ENCODE measurements at regions not wholly inside any gene's neighbourhood (a gene's known extent, or its start where the extent isn't known, plus 50 kb on each side); places are given as distances from the start of the nearest gene placed in this dataset.
"Not testable (repeated sequence)": the region's sequence is repeated elsewhere in the genome, so short reads cannot be mapped to it uniquely, and the experiment has no call there.

DNA sequence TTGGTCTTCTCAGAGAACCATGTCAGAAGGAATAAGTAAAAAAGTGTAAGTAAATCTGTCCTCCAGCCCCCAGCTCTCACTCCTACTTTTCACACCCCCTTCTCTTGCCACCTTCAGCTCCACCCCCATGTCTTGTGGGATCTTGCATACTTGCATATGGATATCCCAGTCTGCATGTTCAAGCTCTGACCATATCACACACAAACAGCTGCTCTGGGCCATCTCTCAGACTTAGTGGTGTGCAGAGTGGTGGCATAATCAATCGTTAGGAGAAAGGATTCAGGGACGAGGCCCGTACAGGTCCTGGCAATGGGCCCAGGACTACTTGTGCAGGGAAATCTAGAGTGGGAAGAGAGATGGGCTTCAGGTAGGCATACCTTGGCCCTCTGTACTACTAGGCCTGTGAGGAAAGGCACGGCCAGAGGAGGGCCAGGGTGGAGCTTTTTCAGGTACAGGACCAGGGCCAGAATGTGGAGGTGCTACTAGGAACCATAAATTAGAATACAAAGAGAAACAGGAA, 112.0 kb upstream of the SGK1 start:
- H3K27ac ChIP-seq (ENCODE audit: low read length): no peak overlapping the region
- H3K27me3 ChIP-seq (replicated peaks; ENCODE audit: insufficient read depth, low read length): no peaks in the 10 kb centered on the region
- H3K4me3 ChIP-seq (ENCODE audit: low read length): no peak overlapping the region
- 0 out of 2 replicates have a peak overlapping the region, but pooled peaks have one; percentile 26 for H2AFZ ChIP-seq (ENCODE audit: low read length)
- H3K79me2 ChIP-seq (ENCODE audit: low read length): no peaks in the 10 kb centered on the region
- H4K20me1 ChIP-seq (ENCODE audit: insufficient read depth, low read length): no peaks in the 10 kb centered on the region
- H3K36me3 ChIP-seq (replicated peaks; ENCODE audit: insufficient read depth, low read length): no peaks in the 10 kb centered on the region
- no peaks in the 10 kb centered on the region for H3K9me3 ChIP-seq (replicated peaks; ENCODE audit: insufficient read depth, low read length)
- no peak for DNase-seq
- no peaks in the 10 kb centered on the region for H3K4me1 ChIP-seq (ENCODE audit: low read length)
- H3K4me2 ChIP-seq (ENCODE audit: low read depth, low read length): no peak overlapping the region
- no peak overlapping the region for H3K9ac ChIP-seq (ENCODE audit: low read length)
- no peaks in the 10 kb centered on the region for H3K9me2 ChIP-seq (replicated peaks; ENCODE audit: insufficient read depth, low read length)
- H3F3A ChIP-seq (ENCODE audit: insufficient read depth, low read length): no peaks in the 10 kb centered on the region
- no peak for TF ChIP-seq EZH2phosphoT487 (IDR thresholded peaks at IDR 0.05; ENCODE audit: low read length)
- no peak for TF ChIP-seq EZH2 (optimal IDR thresholded peaks at IDR 0.05; ENCODE audit: low read depth, low read length)
- no peak for TF ChIP-seq CTCF (IDR thresholded peaks at IDR 0.05; ENCODE audit: low read length)

DNA sequence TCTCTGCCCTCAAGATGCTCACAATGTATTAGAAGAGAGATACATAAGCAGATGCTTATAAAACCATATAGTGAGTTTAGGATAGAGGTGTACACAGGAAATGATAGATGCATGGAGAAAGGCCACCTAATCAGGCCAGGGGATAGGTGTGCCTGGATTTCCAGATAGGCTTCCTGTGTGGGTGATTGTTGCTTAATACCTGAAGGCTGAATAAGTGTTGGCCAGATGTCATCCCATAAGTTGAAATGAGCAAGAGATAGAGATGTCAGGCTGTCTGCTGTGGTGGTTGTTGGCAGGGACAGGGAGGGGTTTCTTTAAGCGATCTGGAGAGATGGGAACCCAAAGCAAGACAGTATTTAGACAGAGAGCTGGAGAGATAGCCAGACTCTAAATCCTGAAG, 109.8 kb upstream of the SGK1 start:
- Histone ChIP-seq H3K27me3 (replicated peaks; ENCODE audit: insufficient read depth, low read length) (no peaks in the 10 kb centered on the region), H3F3A (ENCODE audit: insufficient read depth, low read length) (no peaks in the 10 kb centered on the region), H3K4me3 (ENCODE audit: low read length) (no peak overlapping the region), H3K36me3 (replicated peaks; ENCODE audit: insufficient read depth, low read length) (no peaks in the 10 kb centered on the region), H3K9ac (ENCODE audit: low read length) (no peak overlapping the region), H3K4me2 (ENCODE audit: low read depth, low read length) (no peak overlapping the region), H3K4me1 (ENCODE audit: low read length) (no peaks in the 10 kb centered on the region), H2AFZ (ENCODE audit: low read length) (no peak overlapping the region), H3K27ac (ENCODE audit: low read length) (no peak overlapping the region), H3K9me2 (replicated peaks; ENCODE audit: insufficient read depth, low read length) (no peaks in the 10 kb centered on the region), H3K79me2 (ENCODE audit: low read length) (no peaks in the 10 kb centered on the region), H3K9me3 (replicated peaks; ENCODE audit: insufficient read depth, low read length) (no peaks in the 10 kb centered on the region), H4K20me1 (ENCODE audit: insufficient read depth, low read length) (no peaks in the 10 kb centered on the region)
- no peak for TF ChIP-seq EZH2 (optimal IDR thresholded peaks at IDR 0.05; ENCODE audit: low read depth, low read length)
- TF ChIP-seq CTCF (IDR thresholded peaks at IDR 0.05; ENCODE audit: low read length): no peak
- no peak for TF ChIP-seq EZH2phosphoT487 (IDR thresholded peaks at IDR 0.05; ENCODE audit: low read length)
- DNase-seq: no peak

DNA sequence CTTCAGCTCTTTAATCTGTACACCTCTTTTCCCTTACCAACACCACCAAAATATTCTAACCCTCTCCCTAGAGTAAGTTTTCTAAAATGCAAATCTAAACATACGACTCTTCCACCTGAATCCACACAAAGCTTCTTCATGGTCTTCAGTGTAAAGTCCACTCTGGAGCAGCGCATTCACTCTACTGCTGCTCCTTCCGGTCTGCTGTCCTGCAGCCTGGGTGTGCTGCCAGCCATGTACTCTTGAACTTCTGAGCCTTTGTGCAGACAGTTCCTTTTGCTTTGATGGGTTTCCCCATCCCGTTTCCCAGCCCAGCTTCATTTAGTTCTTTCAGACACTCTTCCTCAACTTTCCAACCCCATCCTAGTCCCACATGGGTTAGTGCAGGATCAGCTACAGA, 108.7 kb upstream of the SGK1 start:
- H3K79me2 ChIP-seq (ENCODE audit: low read length): no peaks in the 10 kb centered on the region
- no peaks in the 10 kb centered on the region for H3F3A ChIP-seq (ENCODE audit: insufficient read depth, low read length)
- no peak for TF ChIP-seq EZH2 (optimal IDR thresholded peaks at IDR 0.05; ENCODE audit: low read depth, low read length)
- TF ChIP-seq EZH2phosphoT487 (IDR thresholded peaks at IDR 0.05; ENCODE audit: low read length): no peak
- TF ChIP-seq CTCF (IDR thresholded peaks at IDR 0.05; ENCODE audit: low read length): no peak
- no peaks in the 10 kb centered on the region for H3K9me2 ChIP-seq (replicated peaks; ENCODE audit: insufficient read depth, low read length)
- no peak overlapping the region for H3K4me3 ChIP-seq (ENCODE audit: low read length)
- H3K27ac ChIP-seq (ENCODE audit: low read length): no peak overlapping the region
- DNase-seq: no peak
- no peaks in the 10 kb centered on the region for H3K9me3 ChIP-seq (replicated peaks; ENCODE audit: insufficient read depth, low read length)
- no peak overlapping the region for H3K4me2 ChIP-seq (ENCODE audit: low read depth, low read length)
- no peaks in the 10 kb centered on the region for H4K20me1 ChIP-seq (ENCODE audit: insufficient read depth, low read length)
- H3K27me3 ChIP-seq (replicated peaks; ENCODE audit: insufficient read depth, low read length): no peaks in the 10 kb centered on the region
- H3K4me1 ChIP-seq (ENCODE audit: low read length): no peaks in the 10 kb centered on the region
- no peak overlapping the region for H2AFZ ChIP-seq (ENCODE audit: low read length)
- H3K9ac ChIP-seq (ENCODE audit: low read length): no peak overlapping the region
- no peaks in the 10 kb centered on the region for H3K36me3 ChIP-seq (replicated peaks; ENCODE audit: insufficient read depth, low read length)

GRCh38 chr6:134425917-134426316, 108.0 kb upstream of the SGK1 start:
- DNase-seq; H3K27ac ChIP-seq (ENCODE audit: low read length); H3K79me2 ChIP-seq (ENCODE audit: low read length); H3K9me2 ChIP-seq (replicated peaks; ENCODE audit: insufficient read depth, low read length); H3K27me3 ChIP-seq (replicated peaks; ENCODE audit: insufficient read depth, low read length); H4K20me1 ChIP-seq (ENCODE audit: insufficient read depth, low read length); H3K36me3 ChIP-seq (replicated peaks; ENCODE audit: insufficient read depth, low read length); H3K9me3 ChIP-seq (replicated peaks; ENCODE audit: insufficient read depth, low read length); H3F3A ChIP-seq (ENCODE audit: insufficient read depth, low read length); H3K4me1 ChIP-seq (ENCODE audit: low read length); H3K4me3 ChIP-seq (ENCODE audit: low read length); H3K4me2 ChIP-seq (ENCODE audit: low read depth, low read length); H2AFZ ChIP-seq (ENCODE audit: low read length); H3K9ac ChIP-seq (ENCODE audit: low read length): not testable (repeated sequence)
